Lung (tissue), 11 donors: ENCODE measurements at regions not wholly inside any gene's neighbourhood (a gene's known extent, or its start where the extent isn't known, plus 50 kb on each side); places are given as distances from the start of the nearest gene placed in this dataset.

ENCODE experiments used
- ATAC-seq: fragments of 200-7000 bp; cut with Tn5 transposase; one replicate; pipeline ENCODE4 v1.9.1; 2020; ENCODE audit warnings: moderate number of reproducible peaks; ENCODE audit not compliant: insufficient read depth, low FRiP score
- DNase-seq, 3 donors: peaks; one replicate each; pipeline ENCODE4 v3.0.0-alpha.2; 2013 to 2017
- H3K27ac ChIP-seq, 2 donors: one replicate each; pipeline ENCODE4 v1.5.1; 2013; ENCODE audit warnings: mild to moderate bottlenecking in 2 of 2, moderate library complexity in 2 of 2, control low read depth in 1 of 2, inconsistent platforms in 1 of 2, low read depth in 1 of 2, low read length in 1 of 2
- H3K27me3 ChIP-seq, 3 donors: one replicate each; pipeline ENCODE4 v1.5.1; 2013; ENCODE audit warnings: low read length in 2 of 3; ENCODE audit not compliant: control insufficient read depth in 3 of 3, insufficient read depth in 3 of 3
- H3K36me3 ChIP-seq, 4 donors: one replicate each; pipeline ENCODE4 v1.5.1; 2013; ENCODE audit warnings: low read length in 4 of 4, mild to moderate bottlenecking in 1 of 4, moderate library complexity in 1 of 4; ENCODE audit not compliant: control insufficient read depth in 4 of 4, insufficient read depth in 4 of 4
- H3K4me1 ChIP-seq, 5 donors: one replicate each; pipeline ENCODE4 v1.5.1; 2013; ENCODE audit warnings: low read length in 5 of 5, mild to moderate bottlenecking in 2 of 5, moderate library complexity in 1 of 5; ENCODE audit not compliant: control insufficient read depth in 5 of 5, insufficient read depth in 5 of 5
- H3K4me3 ChIP-seq: one replicate; pipeline ENCODE4 v1.5.1; 2013; ENCODE audit warnings: mild to moderate bottlenecking, control low read depth, moderate library complexity
- H3K9ac ChIP-seq, 2 donors: one replicate each; pipeline ENCODE4 v1.5.1; 2013; ENCODE audit warnings: low read length in 2 of 2, control low read depth in 1 of 2; ENCODE audit not compliant: insufficient read depth in 1 of 2
- H3K9me3 ChIP-seq, 4 donors: one replicate each; pipeline ENCODE4 v1.5.1; 2013; ENCODE audit warnings: low read length in 3 of 4, mild to moderate bottlenecking in 1 of 4, moderate library complexity in 1 of 4; ENCODE audit not compliant: control insufficient read depth in 4 of 4, insufficient read depth in 3 of 4
- CTCF ChIP-seq: IDR thresholded peaks from 2 replicates; pipeline ENCODE4 v1.5.1; 2012; ENCODE audit warnings: mild to moderate bottlenecking; ENCODE audit errors: control extremely low read depth, extremely low read depth
- WGBS, 2 donors: extraction: QIAGEN DNeasy Blood & Tissue Kit; methylation state at CpG; one replicate each; pipeline ENCODE4 v1.1.7; 2013; 5-methylcytosine and 5-hydroxymethylcytosine counted together
- donor health status: control.
- donor health status: control.
- donor health status: Bipolar disorder and iron deficiency.
- donor health status: healthy.
- donor health status: DM: yes; HTN: yes; CAD: no.

- H3K27ac ChIP-seq: no peak overlapping the region
- H3K4me3 ChIP-seq: no peak overlapping the region
- TF ChIP-seq CTCF: no peak
- DNase-seq (no peak), ATAC-seq (no peak)
- H3K4me1 ChIP-seq: no peaks in the 10 kb centered on the region
- no peak overlapping the region for H3K9ac ChIP-seq
- H3K36me3 ChIP-seq: no peaks in the 10 kb centered on the region
- no peaks in the 10 kb centered on the region for H3K9me3 ChIP-seq
- H3K27me3 ChIP-seq: peaks cover 0 to 3% (median 0%) of the 10 kb centered on the region in 3 donors
- 77 to 86% methylated on average over 3 of the region's 3 CpGs for WGBS, 2 donors
Observed at GRCh38 chr6:100101644-100102043, 107.6 kb upstream of the MCHR2 start.

- Histone ChIP-seq H3K36me3 (no peaks in the 10 kb centered on the region), H3K27ac (no peak overlapping the region), H3K4me1 (no peaks in the 10 kb centered on the region), H3K9me3 (no peaks in the 10 kb centered on the region), H3K9ac (no peak overlapping the region), H3K27me3 (peaks cover 0 to 2% (median 0%) of the 10 kb centered on the region in 3 donors), H3K4me3 (no peak overlapping the region)
- ATAC-seq (no peak), DNase-seq (no peak)
- no peak for TF ChIP-seq CTCF
Observed at GRCh38 chr6:100100776-100101175, 106.8 kb upstream of the MCHR2 start.

DNA sequence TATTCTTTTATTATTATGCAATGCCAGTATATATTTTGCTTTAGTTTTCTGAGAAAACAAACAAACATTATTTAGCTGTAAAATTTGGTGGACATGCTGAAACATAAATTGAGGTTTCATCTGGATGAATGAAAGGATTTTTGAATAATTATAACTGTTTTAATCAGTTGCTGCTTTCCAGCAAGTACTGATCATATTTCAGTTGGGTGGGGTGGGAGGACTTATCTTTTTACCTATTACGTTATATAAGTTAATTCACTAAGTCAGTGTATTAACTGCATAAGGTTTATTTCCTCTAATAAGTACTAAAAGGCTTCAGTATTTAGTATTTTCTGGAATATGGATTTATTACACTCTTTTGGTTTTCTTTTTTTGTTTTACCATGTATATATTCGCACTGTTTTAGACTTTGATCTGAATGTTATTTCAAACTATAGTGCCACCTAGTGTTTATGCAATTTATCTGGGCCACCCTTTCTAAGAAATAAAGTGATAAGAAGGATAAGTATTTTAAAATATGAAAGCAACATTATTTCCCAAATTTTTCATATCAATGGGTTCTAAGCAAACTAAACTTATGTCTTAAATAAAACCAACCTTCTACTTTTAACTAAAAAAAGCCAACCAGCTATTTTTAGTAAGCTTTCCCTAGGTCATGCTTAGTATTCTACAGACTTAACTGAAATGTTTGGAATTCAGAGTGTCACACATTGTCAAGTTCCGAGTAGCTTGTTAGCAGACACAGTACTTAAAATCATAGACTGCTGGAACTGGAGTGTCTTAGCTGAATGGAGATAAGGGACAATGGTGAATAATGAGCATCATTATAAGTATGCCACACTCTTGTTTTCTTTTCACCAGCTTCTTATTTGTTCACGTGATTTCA is 105.4 kb upstream of the MCHR2 start:
- H3K27me3 ChIP-seq: peaks cover 0 to 2% (median 0%) of the 10 kb centered on the region in 3 donors
- H3K36me3 ChIP-seq: no peaks in the 10 kb centered on the region
- no peaks in the 10 kb centered on the region for H3K9me3 ChIP-seq
- peak; percentile 12 for TF ChIP-seq CTCF
- H3K4me3 ChIP-seq: no peak overlapping the region
- ATAC-seq: no peak
- 36 to 49% methylated on average over 4 of the region's 4 CpGs for WGBS, 2 donors
- DNase-seq: peak in 1 of 3 donors; percentile 39
- no peaks in the 10 kb centered on the region for H3K4me1 ChIP-seq
- no peak overlapping the region for H3K27ac ChIP-seq
- H3K9ac ChIP-seq: no peak overlapping the region
